MM.1S (cell line): ENCODE measurements at regions not wholly inside any gene's neighbourhood (a gene's known extent, or its start where the extent isn't known, plus 50 kb on each side); places are given as distances from the start of the nearest gene placed in this dataset.
A peak's percentile ranks its signal among the peaks of the same experiment; 100 is the strongest.

ENCODE experiments used
- DNase-seq: peaks from one replicate; pipeline ENCODE4 v3.0.0-alpha.2; 2015
- H2AFZ ChIP-seq: fragments of 300-600 bp; sonication (generic); 2 replicates; pipeline ENCODE4 v1.6.0; 2016; ENCODE audit warnings: antibody characterized with exemption, low read length
- H3F3A ChIP-seq: fragments of 300-600 bp; sonication (generic); 2 replicates; pipeline ENCODE4 v1.6.1; 2016; ENCODE audit warnings: mild to moderate bottlenecking, antibody characterized with exemption, low read length, moderate library complexity, mixed read lengths; ENCODE audit not compliant: insufficient read depth
- H3K27ac ChIP-seq: fragments of 300-600 bp; sonication (generic); 2 replicates; pipeline ENCODE4 v1.5.1; 2016; ENCODE audit warnings: mild to moderate bottlenecking, low read length
- H3K27me3 ChIP-seq: fragments of 300-600 bp; sonication (generic); replicated peaks from 2 replicates; pipeline ENCODE4 v1.6.0; 2016; ENCODE audit warnings: low read length; ENCODE audit not compliant: insufficient read depth
- H3K36me3 ChIP-seq: fragments of 300-600 bp; sonication (generic); replicated peaks from 2 replicates; pipeline ENCODE4 v1.6.1; 2016; ENCODE audit warnings: mild to moderate bottlenecking, low read length, mixed read lengths; ENCODE audit not compliant: insufficient read depth
- H3K4me1 ChIP-seq: fragments of 300-600 bp; sonication (generic); 2 replicates; pipeline ENCODE4 v1.6.1; 2016; ENCODE audit warnings: low read length, mixed read lengths
- H3K4me2 ChIP-seq: fragments of 300-600 bp; sonication (generic); 2 replicates; pipeline ENCODE4 v1.6.0; 2016; ENCODE audit warnings: low read depth, low read length
- H3K4me3 ChIP-seq: fragments of 300-600 bp; sonication (generic); 2 replicates; pipeline ENCODE4 v1.5.1; 2016; ENCODE audit warnings: low read length, mixed read lengths
- H3K79me2 ChIP-seq: fragments of 300-600 bp; sonication (generic); 2 replicates; pipeline ENCODE4 v1.6.1; 2016; ENCODE audit warnings: mixed run types, low read length, mixed read lengths
- H3K9ac ChIP-seq: fragments of 300-600 bp; sonication (generic); 2 replicates; pipeline ENCODE4 v1.6.1; 2016; ENCODE audit warnings: low read length, mixed read lengths
- H3K9me2 ChIP-seq: fragments of 300-600 bp; sonication (generic); replicated peaks from 2 replicates; pipeline ENCODE4 v1.6.1; 2016; ENCODE audit warnings: mild to moderate bottlenecking, low read length, mixed read lengths; ENCODE audit not compliant: insufficient read depth
- H3K9me3 ChIP-seq: fragments of 300-600 bp; sonication (generic); replicated peaks from 2 replicates; pipeline ENCODE4 v1.6.1; 2016; ENCODE audit warnings: mild to moderate bottlenecking, low read length, mixed read lengths; ENCODE audit not compliant: insufficient read depth
- H4K20me1 ChIP-seq: fragments of 300-600 bp; sonication (generic); 2 replicates; pipeline ENCODE4 v1.6.1; 2016; ENCODE audit warnings: mild to moderate bottlenecking, low read length, moderate library complexity, mixed read lengths; ENCODE audit not compliant: insufficient read depth
- CTCF ChIP-seq: fragments of 300-600 bp; sonication (generic); IDR thresholded peaks from 2 replicates; pipeline ENCODE4 v1.5.1; 2016; ENCODE audit warnings: antibody characterized with exemption, low read length, mixed read lengths
- EZH2 ChIP-seq: fragments of 300-600 bp; sonication (generic); optimal IDR thresholded peaks from 2 replicates; pipeline ENCODE3; 2017; ENCODE audit warnings: low read depth, mild to moderate bottlenecking, antibody characterized with exemption, low read length, mixed read lengths
- EZH2phosphoT487 ChIP-seq: fragments of 300-600 bp; sonication (generic); IDR thresholded peaks from 2 replicates; pipeline ENCODE4 v1.6.1; 2018; ENCODE audit warnings: antibody characterized with exemption, low read length

DNA sequence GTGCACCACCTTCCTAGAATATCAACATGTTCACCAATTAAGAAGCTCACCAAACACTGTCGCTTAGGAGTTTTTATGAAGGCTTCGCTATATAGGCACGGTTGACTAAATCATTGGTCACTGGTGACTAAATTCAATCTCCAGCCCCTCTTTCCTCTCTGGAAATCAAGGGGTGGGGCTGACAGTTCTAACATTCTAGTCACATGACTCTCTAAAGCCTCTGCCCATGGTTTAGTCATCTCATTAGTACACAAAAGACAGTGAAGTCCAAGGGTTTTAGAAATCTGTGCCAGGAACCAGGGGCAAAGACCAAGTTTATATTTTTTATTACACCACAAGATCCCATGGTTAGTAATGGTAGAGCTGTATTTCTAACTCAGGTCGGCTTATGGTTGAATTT lies 243.2 kb downstream of the ELAVL2 start:
- no peak overlapping the region for H3K9ac ChIP-seq
- TF ChIP-seq CTCF = no peak
- TF ChIP-seq EZH2phosphoT487 = no peak
- no peaks in the 10 kb centered on the region for H3K9me3 ChIP-seq
- H3K27me3 ChIP-seq = no peaks in the 10 kb centered on the region
- peaks cover 17% of the 10 kb centered on the region; the same call in 1 of the 2 replicates for H3F3A ChIP-seq
- no peaks in the 10 kb centered on the region for H3K79me2 ChIP-seq
- no peaks in the 10 kb centered on the region for H4K20me1 ChIP-seq
- H2AFZ ChIP-seq = no peak overlapping the region
- no peak overlapping the region for H3K4me3 ChIP-seq
- H3K4me2 ChIP-seq = no peak overlapping the region
- DNase-seq = no peak
- H3K27ac ChIP-seq = no peak overlapping the region
- H3K4me1 ChIP-seq = peaks cover 42% of the 10 kb centered on the region
- no peaks in the 10 kb centered on the region for H3K36me3 ChIP-seq
- H3K9me2 ChIP-seq = no peaks in the 10 kb centered on the region

- peaks cover 51% of the 10 kb centered on the region for H3K4me1 ChIP-seq
- TF ChIP-seq CTCF (no peak), EZH2 (no peak), EZH2phosphoT487 (no peak)
- 0 out of 2 replicates have a peak overlapping the region, but pooled peaks have one; percentile 16 for H3K9ac ChIP-seq
- H2AFZ ChIP-seq = no peak overlapping the region
- H3K27me3 ChIP-seq = no peaks in the 10 kb centered on the region
- H3K36me3 ChIP-seq = no peaks in the 10 kb centered on the region
- 0 out of 2 replicates have a peak overlapping the region, but pooled peaks have one; percentile 1 for H3K4me3 ChIP-seq
- H3K9me3 ChIP-seq = no peaks in the 10 kb centered on the region
- no peaks in the 10 kb centered on the region for H3K79me2 ChIP-seq
- H3K27ac ChIP-seq = peak overlapping the region; percentile 73; the same call in 1 of the 2 replicates
- peaks cover 17% of the 10 kb centered on the region; the same call in 1 of the 2 replicates for H3F3A ChIP-seq
- DNase-seq = peak; percentile 31
- no peaks in the 10 kb centered on the region for H4K20me1 ChIP-seq
- H3K4me2 ChIP-seq = peak overlapping the region; percentile 49; the same call in 1 of the 2 replicates
- H3K9me2 ChIP-seq = no peaks in the 10 kb centered on the region
Observed at GRCh38 chr9:23586906-23587305, 239.1 kb downstream of the ELAVL2 start.

DNA sequence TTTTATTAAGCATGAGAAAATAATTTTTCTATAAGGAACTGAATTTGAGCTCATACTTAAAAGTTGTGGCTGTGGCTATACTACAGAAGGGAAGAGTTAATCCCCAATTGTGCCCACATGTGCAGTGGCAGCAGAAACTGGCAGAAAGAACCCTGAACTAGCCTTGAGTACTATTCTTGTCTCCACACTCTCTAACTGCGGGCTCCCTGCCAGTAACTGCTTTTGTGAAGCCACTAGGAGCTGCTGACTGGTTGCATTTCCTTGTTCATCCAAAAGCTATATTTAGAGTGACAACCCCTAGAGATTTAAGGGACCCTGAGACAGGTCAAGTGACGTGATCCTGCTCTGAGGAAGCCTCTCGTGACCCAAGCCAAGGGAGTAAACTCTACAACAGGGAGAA lies 238.6 kb downstream of the ELAVL2 start:
- DNase-seq = peak; percentile 79
- Histone ChIP-seq H3K27ac (peak overlapping the region; percentile 73), H3K9me3 (no peaks in the 10 kb centered on the region), H3K79me2 (no peaks in the 10 kb centered on the region), H3F3A (peaks cover 17% of the 10 kb centered on the region; the same call in 1 of the 2 replicates), H3K4me1 (peaks cover 54% of the 10 kb centered on the region), H4K20me1 (no peaks in the 10 kb centered on the region), H3K9ac (no peak overlapping the region), H3K36me3 (no peaks in the 10 kb centered on the region), H3K27me3 (no peaks in the 10 kb centered on the region), H3K9me2 (no peaks in the 10 kb centered on the region), H2AFZ (peak overlapping the region; percentile 63; the same call in 1 of the 2 replicates), H3K4me2 (peak overlapping the region; percentile 49), H3K4me3 (0 out of 2 replicates have a peak overlapping the region, but pooled peaks have one; percentile 1)
- TF ChIP-seq EZH2phosphoT487 = no peak
- TF ChIP-seq CTCF = no peak
- no peak for TF ChIP-seq EZH2
